ENCODE measurements at regions not wholly inside any gene's neighbourhood (a gene's known extent, or its start where the extent isn't known, plus 50 kb on each side); places are given as distances from the start of the nearest gene placed in this dataset.
A peak's percentile ranks its signal among the peaks of the same experiment; 100 is the strongest.

GRCh38 chr5:7073666-7074065 lies 322.3 kb upstream of the ADCY2 start:
- Histone ChIP-seq H3K27ac (ENCODE audit: low read depth, low read length) (no peak overlapping the region), H3K79me2 (ENCODE audit: insufficient read depth, low read length) (no peaks in the 10 kb centered on the region), H3K4me2 (ENCODE audit: insufficient read depth, low read length) (no peak overlapping the region), H3K36me3 (ENCODE audit: insufficient read depth, low read length) (no peaks in the 10 kb centered on the region), H2AFZ (ENCODE audit: low read length) (no peak overlapping the region), H3K4me3 (ENCODE audit: insufficient read depth, low read length) (no peak overlapping the region), H3K4me1 (ENCODE audit: insufficient read depth, low read length) (no peaks in the 10 kb centered on the region), H3K27me3 (ENCODE audit: insufficient read depth, low read length) (no peaks in the 10 kb centered on the region), H3K9me3 (ENCODE audit: low read depth, low read length) (no peaks in the 10 kb centered on the region), H4K20me1 (ENCODE audit: insufficient read depth, low read length) (no peaks in the 10 kb centered on the region)
- TF ChIP-seq, protein P1, sequence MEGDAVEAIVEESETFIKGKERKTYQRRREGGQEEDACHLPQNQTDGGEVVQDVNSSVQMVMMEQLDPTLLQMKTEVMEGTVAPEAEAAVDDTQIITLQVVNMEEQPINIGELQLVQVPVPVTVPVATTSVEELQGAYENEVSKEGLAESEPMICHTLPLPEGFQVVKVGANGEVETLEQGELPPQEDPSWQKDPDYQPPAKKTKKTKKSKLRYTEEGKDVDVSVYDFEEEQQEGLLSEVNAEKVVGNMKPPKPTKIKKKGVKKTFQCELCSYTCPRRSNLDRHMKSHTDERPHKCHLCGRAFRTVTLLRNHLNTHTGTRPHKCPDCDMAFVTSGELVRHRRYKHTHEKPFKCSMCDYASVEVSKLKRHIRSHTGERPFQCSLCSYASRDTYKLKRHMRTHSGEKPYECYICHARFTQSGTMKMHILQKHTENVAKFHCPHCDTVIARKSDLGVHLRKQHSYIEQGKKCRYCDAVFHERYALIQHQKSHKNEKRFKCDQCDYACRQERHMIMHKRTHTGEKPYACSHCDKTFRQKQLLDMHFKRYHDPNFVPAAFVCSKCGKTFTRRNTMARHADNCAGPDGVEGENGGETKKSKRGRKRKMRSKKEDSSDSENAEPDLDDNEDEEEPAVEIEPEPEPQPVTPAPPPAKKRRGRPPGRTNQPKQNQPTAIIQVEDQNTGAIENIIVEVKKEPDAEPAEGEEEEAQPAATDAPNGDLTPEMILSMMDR (IDR thresholded peaks at IDR 0.05; ENCODE audit: extremely low read depth, low read depth, low read length), result no peak
- DNase-seq (ENCODE audit: insufficient read length, low spot score, missing footprints), result no peak

GRCh38 chr5:7074176-7074575 lies 321.8 kb upstream of the ADCY2 start:
- Histone ChIP-seq H3K9me3 (ENCODE audit: low read depth, low read length) (no peaks in the 10 kb centered on the region), H3K4me3 (ENCODE audit: insufficient read depth, low read length) (no peak overlapping the region)
- DNase-seq (ENCODE audit: insufficient read length, low spot score, missing footprints), result peak; percentile 17

GRCh38 chr5:7075470-7075869 lies 320.5 kb upstream of the ADCY2 start:
- no peaks in the 10 kb centered on the region for H3K4me1 ChIP-seq (ENCODE audit: insufficient read depth, low read length)
- no peak overlapping the region for H3K4me2 ChIP-seq (ENCODE audit: insufficient read depth, low read length)
- TF ChIP-seq, protein P1 (IDR thresholded peaks at IDR 0.05; ENCODE audit: extremely low read depth, low read depth, low read length), result no peak
- no peaks in the 10 kb centered on the region for H4K20me1 ChIP-seq (ENCODE audit: insufficient read depth, low read length)
- no peaks in the 10 kb centered on the region for H3K79me2 ChIP-seq (ENCODE audit: insufficient read depth, low read length)
- no peaks in the 10 kb centered on the region for H3K36me3 ChIP-seq (ENCODE audit: insufficient read depth, low read length)
- no peaks in the 10 kb centered on the region for H3K9me3 ChIP-seq (ENCODE audit: low read depth, low read length)
- H3K27ac ChIP-seq (ENCODE audit: low read depth, low read length), result no peak overlapping the region
- H3K27me3 ChIP-seq (ENCODE audit: insufficient read depth, low read length), result no peaks in the 10 kb centered on the region
- no peak for DNase-seq (ENCODE audit: insufficient read length, low spot score, missing footprints)
- no peak overlapping the region for H2AFZ ChIP-seq (ENCODE audit: low read length)
- H3K4me3 ChIP-seq (ENCODE audit: insufficient read depth, low read length), result no peak overlapping the region

More at GRCh38 chr5:7074176-7074575, 321.8 kb upstream of the ADCY2 start:
- H3K27me3 ChIP-seq (ENCODE audit: insufficient read depth, low read length), result no peaks in the 10 kb centered on the region
- H3K79me2 ChIP-seq (ENCODE audit: insufficient read depth, low read length), result no peaks in the 10 kb centered on the region
- no peak overlapping the region for H2AFZ ChIP-seq (ENCODE audit: low read length)
- H3K36me3 ChIP-seq (ENCODE audit: insufficient read depth, low read length), result no peaks in the 10 kb centered on the region
- TF ChIP-seq, protein P1 (IDR thresholded peaks at IDR 0.05; ENCODE audit: extremely low read depth, low read depth, low read length), result no peak
- H3K4me1 ChIP-seq (ENCODE audit: insufficient read depth, low read length), result no peaks in the 10 kb centered on the region
- no peak overlapping the region for H3K27ac ChIP-seq (ENCODE audit: low read depth, low read length)
- H4K20me1 ChIP-seq (ENCODE audit: insufficient read depth, low read length), result no peaks in the 10 kb centered on the region
- H3K4me2 ChIP-seq (ENCODE audit: insufficient read depth, low read length), result no peak overlapping the region

- H3K36me3 ChIP-seq (ENCODE audit: insufficient read depth, low read length), result no peaks in the 10 kb centered on the region
- H3K4me2 ChIP-seq (ENCODE audit: insufficient read depth, low read length), result no peak overlapping the region
- H4K20me1 ChIP-seq (ENCODE audit: insufficient read depth, low read length), result no peaks in the 10 kb centered on the region
- H3K27me3 ChIP-seq (ENCODE audit: insufficient read depth, low read length), result no peaks in the 10 kb centered on the region
- DNase-seq (ENCODE audit: insufficient read length, low spot score, missing footprints), result no peak
- no peak overlapping the region for H2AFZ ChIP-seq (ENCODE audit: low read length)
- no peak overlapping the region for H3K4me3 ChIP-seq (ENCODE audit: insufficient read depth, low read length)
- H3K4me1 ChIP-seq (ENCODE audit: insufficient read depth, low read length), result no peaks in the 10 kb centered on the region
- no peaks in the 10 kb centered on the region for H3K9me3 ChIP-seq (ENCODE audit: low read depth, low read length)
- no peaks in the 10 kb centered on the region for H3K79me2 ChIP-seq (ENCODE audit: insufficient read depth, low read length)
- H3K27ac ChIP-seq (ENCODE audit: low read depth, low read length), result no peak overlapping the region
- TF ChIP-seq, protein P1 (IDR thresholded peaks at IDR 0.05; ENCODE audit: extremely low read depth, low read depth, low read length), result no peak
Measured at GRCh38 chr5:7078101-7078500, 317.8 kb upstream of the ADCY2 start.
